GM18508 (cell line): ENCODE measurements at regions not wholly inside any gene's neighbourhood (a gene's known extent, or its start where the extent isn't known, plus 50 kb on each side); places are given as distances from the start of the nearest gene placed in this dataset.

Experiments used
- ATAC-seq: cut with Tn5 transposase; IDR thresholded peaks from one replicate; pipeline ENCODE4 v1.9.1; 2021; ENCODE audit warnings: moderate number of reproducible peaks; ENCODE audit not compliant: insufficient read depth, unreplicated experiment

GRCh38 chr1:199132006-199132405 is 493.2 kb downstream of the PTPRC start:
- ATAC-seq: no peak

- ATAC-seq: no peak
Observed at GRCh38 chr1:199135901-199136300, 497.1 kb downstream of the PTPRC start.

- ATAC-seq: no peak
Observed at GRCh38 chr1:199138061-199138460, 499.2 kb downstream of the PTPRC start.

DNA sequence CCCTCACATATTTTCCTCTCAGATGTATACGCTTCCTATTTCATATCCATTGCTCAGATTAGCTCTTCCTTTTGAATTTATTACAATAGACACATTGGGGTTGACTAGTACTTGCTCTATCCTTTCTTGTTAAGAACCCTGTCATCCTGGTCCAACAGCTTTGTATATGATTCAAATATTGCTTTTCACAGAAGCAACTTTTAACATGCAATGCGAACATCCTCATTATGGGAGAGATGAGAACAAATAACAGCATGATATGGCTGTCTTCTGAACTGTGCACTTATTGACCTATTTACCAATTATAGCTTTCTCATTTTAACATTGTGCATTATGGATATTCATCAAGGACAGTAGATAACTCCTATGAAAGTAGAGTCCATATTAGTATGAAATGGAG is 510.8 kb downstream of the PTPRC start:
- ATAC-seq: no peak

- ATAC-seq: no peak
Observed at GRCh38 chr1:199150756-199151155, 511.9 kb downstream of the PTPRC start.

DNA sequence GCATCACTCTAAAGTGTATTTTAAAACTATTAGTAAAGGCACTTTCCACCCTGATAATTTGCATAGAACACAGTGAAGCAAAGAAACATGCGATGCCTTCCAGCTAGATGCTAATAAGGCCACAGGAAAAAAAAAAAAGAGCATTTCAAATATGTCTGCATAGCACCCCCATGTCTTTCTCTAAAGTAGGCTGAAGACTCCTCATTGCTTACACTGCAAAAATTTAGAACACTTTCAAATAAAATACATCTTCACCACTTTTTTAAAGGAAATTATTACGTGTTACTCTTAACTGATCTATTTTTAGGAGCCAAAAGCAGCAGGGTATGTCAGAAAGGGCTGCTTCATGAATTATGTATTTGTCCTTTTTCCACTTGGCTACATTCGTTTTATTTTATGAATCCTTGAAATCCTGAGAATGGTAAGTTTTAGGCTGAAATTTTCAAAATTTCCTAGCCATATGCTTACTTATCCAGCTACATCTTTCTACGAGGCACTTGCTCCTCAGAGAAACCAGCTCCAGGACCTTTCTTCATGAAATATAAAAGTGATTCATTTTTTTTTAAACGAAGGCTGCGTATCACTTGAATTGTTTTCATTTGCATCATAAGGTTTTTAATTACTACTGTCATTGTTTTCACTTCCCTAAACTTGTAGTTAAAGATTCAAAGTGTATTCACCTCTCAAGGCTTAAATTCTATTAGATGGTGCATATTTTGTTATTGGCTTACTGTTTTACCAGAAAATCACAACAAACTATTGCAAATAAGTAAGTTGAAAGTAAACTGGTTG is 513.0 kb downstream of the PTPRC start:
- ATAC-seq: peak; percentile 60

GRCh38 chr1:199152676-199153075 is 513.8 kb downstream of the PTPRC start:
- ATAC-seq: no peak

DNA sequence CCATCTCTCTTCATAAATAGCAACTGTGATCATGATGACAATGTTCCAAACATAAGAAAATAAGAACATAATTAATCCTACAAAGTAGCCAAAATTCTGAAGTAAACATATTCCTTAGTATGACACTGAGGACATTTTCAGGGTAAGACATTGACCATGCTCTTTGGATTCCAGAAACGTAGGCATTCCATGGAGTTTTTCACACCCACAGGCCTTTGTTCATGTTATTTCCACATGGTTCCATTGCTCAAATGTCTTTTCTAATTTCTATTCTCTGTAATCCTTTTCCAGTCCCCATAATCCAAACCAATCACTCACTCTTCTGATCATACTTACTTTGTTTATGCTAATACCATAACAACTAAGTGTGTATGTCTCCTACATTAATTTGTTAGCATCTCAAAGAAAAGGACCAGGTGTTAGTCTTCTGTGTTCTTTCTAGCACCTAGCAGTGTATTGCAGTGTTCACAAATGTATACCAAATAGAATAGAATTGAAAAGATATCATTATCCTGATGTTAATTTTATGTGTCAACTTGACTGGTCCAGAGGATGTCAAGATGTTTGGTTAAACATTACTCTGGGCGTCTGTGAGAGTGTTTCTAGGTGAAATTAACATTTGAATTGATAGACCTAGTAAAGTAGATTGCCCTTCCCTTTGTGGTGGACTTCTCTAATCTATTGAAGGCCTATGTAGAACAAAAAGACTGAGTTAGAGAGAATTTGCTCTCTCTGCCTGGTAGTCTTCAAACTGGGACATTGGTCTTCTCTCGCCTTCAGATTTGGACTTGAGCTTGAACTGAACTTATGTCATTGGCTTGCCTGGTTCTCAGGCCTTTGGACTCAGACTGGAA is 516.6 kb downstream of the PTPRC start:
- no peak for ATAC-seq

- ATAC-seq: no peak
Observed at GRCh38 chr1:199157494-199157893, 518.7 kb downstream of the PTPRC start.

GRCh38 chr1:199160521-199161318 is 521.9 kb downstream of the PTPRC start:
- ATAC-seq: no peak

- no peak for ATAC-seq
Observed at GRCh38 chr1:199161319-199161680, 522.5 kb downstream of the PTPRC start.

DNA sequence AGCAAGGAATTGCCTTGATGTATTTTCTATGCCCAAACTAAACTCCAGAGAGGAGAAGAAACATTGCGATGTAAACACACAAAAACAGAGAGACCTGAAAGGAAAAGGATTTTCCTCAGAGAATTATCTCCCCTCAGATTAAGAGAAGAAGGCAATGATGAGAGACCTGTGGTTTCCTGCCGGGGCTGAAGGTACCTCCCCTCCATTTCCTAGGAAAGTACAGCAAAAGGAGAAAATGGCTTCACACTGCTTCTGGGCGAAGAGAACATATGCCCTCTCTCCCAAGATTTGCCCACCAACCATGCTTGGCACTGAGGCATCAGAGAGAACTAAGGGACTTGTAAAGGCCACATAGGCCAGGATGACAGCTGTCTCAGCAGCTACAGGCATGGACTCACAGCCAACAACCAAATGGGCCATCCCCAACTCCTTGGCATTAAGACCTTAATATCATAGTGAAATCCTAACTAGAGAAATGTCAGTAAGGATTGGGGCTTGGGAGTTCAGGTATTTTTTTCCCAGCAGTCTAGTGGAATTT is 523.0 kb downstream of the PTPRC start:
- ATAC-seq: no peak

GRCh38 chr1:199163267-199163666 is 524.4 kb downstream of the PTPRC start:
- no peak for ATAC-seq

- no peak for ATAC-seq
Observed at GRCh38 chr1:199163670-199164069, 524.8 kb downstream of the PTPRC start.

GRCh38 chr1:199167460-199167859 is 528.6 kb downstream of the PTPRC start:
- ATAC-seq: no peak

DNA sequence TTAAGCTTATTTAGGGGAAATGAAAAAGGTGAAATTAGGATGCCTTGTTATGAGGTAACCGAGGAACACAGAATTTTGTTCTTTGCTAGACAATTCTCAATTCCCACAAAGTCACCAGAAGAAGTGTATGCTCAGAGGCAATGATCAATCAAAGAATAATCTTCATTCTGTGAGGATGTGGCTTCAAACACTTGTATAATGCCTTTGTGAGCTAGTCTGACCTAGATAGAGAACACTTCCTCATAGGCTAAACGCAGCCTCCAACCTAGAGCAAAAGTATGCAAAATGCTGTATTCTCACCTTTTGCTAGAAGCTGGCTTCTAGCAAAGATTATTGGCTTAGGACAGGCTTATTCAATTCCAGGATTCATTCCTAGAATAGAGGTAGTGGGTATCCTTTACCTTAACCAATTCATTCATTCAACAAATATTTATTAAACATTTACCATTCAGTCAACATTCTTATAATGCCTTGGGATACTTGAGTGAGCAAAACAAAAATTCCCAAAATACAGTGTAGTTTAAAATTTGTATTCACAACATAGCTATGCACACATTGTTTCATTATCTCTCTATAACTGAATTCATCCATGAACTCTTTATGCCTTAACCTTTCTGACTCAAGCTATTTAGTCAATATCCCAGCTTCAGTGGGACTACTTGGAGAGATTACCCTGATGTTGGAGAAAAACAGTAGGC is 530.2 kb downstream of the PTPRC start:
- ATAC-seq: no peak

- ATAC-seq: no peak
Observed at GRCh38 chr1:199170711-199171110, 531.9 kb downstream of the PTPRC start.

DNA sequence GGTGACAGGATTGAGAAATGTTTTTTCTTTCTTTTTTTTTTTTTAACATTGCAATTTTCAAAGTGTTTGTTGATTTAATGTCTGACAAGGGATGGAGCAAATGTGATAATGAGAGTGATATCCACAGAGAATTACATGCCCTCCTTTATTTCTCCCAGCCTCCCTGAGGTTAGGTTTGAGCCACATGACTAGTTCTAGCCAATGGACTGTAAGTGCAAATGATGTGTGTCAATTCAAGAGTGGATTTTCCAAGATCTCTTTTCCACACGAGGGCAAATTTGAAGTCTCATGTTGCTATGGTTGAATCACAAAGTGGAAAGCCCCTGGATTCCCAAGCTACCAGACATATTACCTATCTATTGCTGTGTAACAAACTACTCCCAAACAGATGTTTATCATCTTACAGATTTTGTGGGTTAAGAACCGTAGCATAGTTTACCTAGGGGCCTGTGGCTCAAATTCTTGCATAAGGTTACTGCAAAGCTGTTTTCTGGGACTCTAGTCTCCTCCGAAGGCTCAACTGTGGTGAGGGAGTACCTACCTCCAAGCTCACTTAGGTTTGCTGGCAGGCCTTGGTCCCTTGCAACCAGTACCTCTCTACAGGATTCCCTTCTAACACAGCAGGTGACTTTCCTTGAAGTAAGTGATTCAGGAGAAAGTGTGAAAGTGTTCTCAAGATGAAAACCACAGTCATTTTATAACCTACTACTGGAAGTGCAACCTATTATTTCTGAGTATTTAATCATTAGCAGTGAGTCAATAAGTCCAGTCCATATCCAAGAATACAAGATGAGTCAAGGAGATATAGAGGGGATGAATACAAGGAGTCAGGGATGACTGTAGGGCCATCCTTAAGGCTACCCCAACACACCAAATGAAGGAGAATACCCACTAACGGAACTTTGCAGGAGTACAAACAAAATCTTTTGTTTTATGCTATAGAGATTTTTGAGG is 533.6 kb downstream of the PTPRC start:
- no peak for ATAC-seq

DNA sequence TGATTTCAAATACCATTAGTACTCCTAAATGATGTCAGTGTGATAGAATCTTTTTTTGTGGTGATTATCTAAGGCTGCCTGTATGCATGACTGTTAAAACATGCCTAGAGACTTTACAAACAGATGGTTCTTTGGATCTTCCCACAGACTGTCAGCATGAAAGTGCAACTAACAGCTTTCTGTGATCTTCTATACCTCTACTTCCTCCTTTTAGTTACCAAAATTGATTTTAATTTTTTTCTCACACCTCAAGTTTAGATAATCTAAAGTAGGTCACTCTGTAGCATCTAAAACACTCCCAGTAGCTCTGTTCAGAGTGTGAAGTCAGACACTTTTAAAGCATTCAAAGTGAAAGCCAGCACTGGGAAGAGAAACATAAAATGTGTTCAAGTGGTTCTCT is 534.5 kb downstream of the PTPRC start:
- peak; percentile 94 for ATAC-seq
